Neuron (in vitro differentiated cells): ENCODE measurements at regions not wholly inside any gene's neighbourhood (a gene's known extent, or its start where the extent isn't known, plus 50 kb on each side); places are given as distances from the start of the nearest gene placed in this dataset.

Source experiments
- H2AFZ ChIP-seq: one replicate; pipeline ENCODE4 v1.6.1; 2013; ENCODE audit warnings: low read depth, mild to moderate bottlenecking, inconsistent platforms, low read length, moderate library complexity
- H3K27me3 ChIP-seq: one replicate; pipeline ENCODE4 v1.6.1; 2013; ENCODE audit warnings: low read length; ENCODE audit not compliant: insufficient read depth
- H3K36me3 ChIP-seq: one replicate; pipeline ENCODE4 v1.6.1; 2013; ENCODE audit warnings: low read length; ENCODE audit not compliant: insufficient read depth
- H3K4me1 ChIP-seq: one replicate; pipeline ENCODE4 v1.6.1; 2013; ENCODE audit warnings: low read length; ENCODE audit not compliant: insufficient read depth
- H3K4me3 ChIP-seq: 2 replicates; pipeline ENCODE4 v1.5.1; 2013; ENCODE audit warnings: mild to moderate bottlenecking, low read length, moderate library complexity
- H3K9me3 ChIP-seq: one replicate; pipeline ENCODE4 v1.6.1; 2013; ENCODE audit warnings: low read length

GRCh38 chr6:166045173-166045859 is 122.3 kb downstream of the TBXT start:
- peaks cover 4% of the 10 kb centered on the region for H3K4me1 ChIP-seq
- no peaks in the 10 kb centered on the region for H3K36me3 ChIP-seq
- H2AFZ ChIP-seq, result no peak overlapping the region
- no peaks in the 10 kb centered on the region for H3K9me3 ChIP-seq
- no peak overlapping the region for H3K4me3 ChIP-seq
- H3K27me3 ChIP-seq, result no peaks in the 10 kb centered on the region

GRCh38 chr6:166041277-166041676 is 126.4 kb downstream of the TBXT start:
- Histone ChIP-seq H2AFZ (no peak overlapping the region), H3K36me3 (no peaks in the 10 kb centered on the region), H3K4me1 (peaks cover 1% of the 10 kb centered on the region), H3K4me3 (no peak overlapping the region), H3K9me3 (no peaks in the 10 kb centered on the region), H3K27me3 (no peaks in the 10 kb centered on the region)

- Histone ChIP-seq H3K36me3 (no peaks in the 10 kb centered on the region), H3K4me1 (no peaks in the 10 kb centered on the region), H2AFZ (no peak overlapping the region), H3K9me3 (no peaks in the 10 kb centered on the region), H3K27me3 (no peaks in the 10 kb centered on the region), H3K4me3 (no peak overlapping the region)
Observed at GRCh38 chr6:166040292-166040691, 127.4 kb downstream of the TBXT start.

GRCh38 chr6:166036316-166037095 is 131.1 kb downstream of the TBXT start:
- H3K36me3 ChIP-seq, result no peaks in the 10 kb centered on the region

GRCh38 chr6:166032366-166033200 is 135.1 kb downstream of the TBXT start:
- no peaks in the 10 kb centered on the region for H3K4me1 ChIP-seq
- no peak overlapping the region for H2AFZ ChIP-seq
- H3K36me3 ChIP-seq, result no peaks in the 10 kb centered on the region
- peaks cover 2% of the 10 kb centered on the region for H3K27me3 ChIP-seq
- H3K9me3 ChIP-seq, result no peaks in the 10 kb centered on the region
- no peak overlapping the region for H3K4me3 ChIP-seq

More at GRCh38 chr6:166036316-166037095, 131.1 kb downstream of the TBXT start:
- Histone ChIP-seq H3K4me3 (no peak overlapping the region), H2AFZ (no peak overlapping the region), H3K4me1 (no peaks in the 10 kb centered on the region), H3K27me3 (peaks cover 2% of the 10 kb centered on the region), H3K9me3 (no peaks in the 10 kb centered on the region)

- peaks cover 6% of the 10 kb centered on the region for H3K27me3 ChIP-seq
- no peaks in the 10 kb centered on the region for H3K4me1 ChIP-seq
- no peaks in the 10 kb centered on the region for H3K9me3 ChIP-seq
- no peaks in the 10 kb centered on the region for H3K36me3 ChIP-seq
- no peak overlapping the region for H2AFZ ChIP-seq
- no peak overlapping the region for H3K4me3 ChIP-seq
Observed at GRCh38 chr6:166031275-166031674, 136.4 kb downstream of the TBXT start.

- Histone ChIP-seq H3K9me3 (no peaks in the 10 kb centered on the region), H3K27me3 (peaks cover 6% of the 10 kb centered on the region), H3K36me3 (no peaks in the 10 kb centered on the region), H2AFZ (no peak overlapping the region), H3K4me1 (no peaks in the 10 kb centered on the region), H3K4me3 (no peak overlapping the region)
Observed at GRCh38 chr6:166029506-166029905, 138.1 kb downstream of the TBXT start.

- no peaks in the 10 kb centered on the region for H3K36me3 ChIP-seq
- H3K27me3 ChIP-seq, result peaks cover 4% of the 10 kb centered on the region
- no peak overlapping the region for H2AFZ ChIP-seq
- no peaks in the 10 kb centered on the region for H3K9me3 ChIP-seq
- H3K4me1 ChIP-seq, result no peaks in the 10 kb centered on the region
- no peak overlapping the region for H3K4me3 ChIP-seq
Observed at GRCh38 chr6:166027761-166028160, 139.9 kb downstream of the TBXT start.

GRCh38 chr6:166026586-166027126 is 141.0 kb downstream of the TBXT start:
- Histone ChIP-seq H3K9me3 (no peaks in the 10 kb centered on the region), H2AFZ (no peak overlapping the region), H3K4me1 (no peaks in the 10 kb centered on the region)

GRCh38 chr6:166025149-166025898 is 142.3 kb downstream of the TBXT start:
- H3K27me3 ChIP-seq, result peaks cover 4% of the 10 kb centered on the region
- no peaks in the 10 kb centered on the region for H3K9me3 ChIP-seq
- H3K4me3 ChIP-seq, result no peak overlapping the region
- no peaks in the 10 kb centered on the region for H3K4me1 ChIP-seq
- no peak overlapping the region for H2AFZ ChIP-seq
- no peaks in the 10 kb centered on the region for H3K36me3 ChIP-seq

More at GRCh38 chr6:166026586-166027126, 141.0 kb downstream of the TBXT start:
- Histone ChIP-seq H3K36me3 (no peaks in the 10 kb centered on the region), H3K4me3 (no peak overlapping the region), H3K27me3 (peaks cover 4% of the 10 kb centered on the region)

- no peaks in the 10 kb centered on the region for H3K9me3 ChIP-seq
- peaks cover 4% of the 10 kb centered on the region for H3K27me3 ChIP-seq
- H3K4me3 ChIP-seq, result no peak overlapping the region
- no peaks in the 10 kb centered on the region for H3K4me1 ChIP-seq
- no peak overlapping the region for H2AFZ ChIP-seq
- H3K36me3 ChIP-seq, result no peaks in the 10 kb centered on the region
Observed at GRCh38 chr6:166024252-166024651, 143.4 kb downstream of the TBXT start.

GRCh38 chr6:166023273-166023989 is 144.2 kb downstream of the TBXT start:
- Histone ChIP-seq H3K9me3 (no peaks in the 10 kb centered on the region), H2AFZ (no peak overlapping the region), H3K4me3 (no peak overlapping the region), H3K27me3 (peaks cover 4% of the 10 kb centered on the region), H3K36me3 (no peaks in the 10 kb centered on the region), H3K4me1 (no peaks in the 10 kb centered on the region)
